WTC11 (cell line): ENCODE measurements at regions not wholly inside any gene's neighbourhood (a gene's known extent, or its start where the extent isn't known, plus 50 kb on each side); places are given as distances from the start of the nearest gene placed in this dataset.

ENCODE experiments used
- ATAC-seq: fragments of 200-7000 bp; cut with Tn5 transposase; 2 replicates; pipeline ENCODE4 v1.10.0; 2021; ENCODE audit warnings: mild to moderate bottlenecking, moderate library complexity
- CTCF ChIA-PET: fragments of 300-600 bp; sonication (Branson Sonifier 250); formaldehyde crosslinking; loops from one replicate; lab custom pipeline; 2021; ENCODE audit warnings: antibody characterized with exemption; lab: Charles Lee
- POLR2A ChIA-PET: fragments of 350-600 bp; sonication (Branson Sonifier 250); formaldehyde crosslinking; loops from one replicate; lab custom pipeline; 2021; ENCODE audit warnings: antibody characterized with exemption; lab: Charles Lee
- DNase-seq: peaks from one replicate; pipeline ENCODE4 v3.0.0; 2021; ENCODE audit warnings: low spot score
- H3K27ac Mint-ChIP-seq: 2 replicates; pipeline ENCODE4 v1.8.0; 2021; ENCODE audit warnings: mixed read lengths
- H3K27me3 Mint-ChIP-seq: 2 replicates; pipeline ENCODE4 v1.8.0; 2021; ENCODE audit warnings: low read depth, mild to moderate bottlenecking, moderate library complexity, mixed read lengths
- H3K36me3 Mint-ChIP-seq: 2 replicates; pipeline ENCODE4 v1.8.0; 2021; ENCODE audit warnings: mixed read lengths
- H3K4me1 Mint-ChIP-seq: 2 replicates; pipeline ENCODE4 v1.8.0; 2022; ENCODE audit warnings: mixed read lengths
- H3K4me3 Mint-ChIP-seq: 2 replicates; pipeline ENCODE4 v1.8.0; 2021; ENCODE audit warnings: mild to moderate bottlenecking, moderate library complexity, mixed read lengths
- H3K9me3 Mint-ChIP-seq: 2 replicates; pipeline ENCODE4 v1.8.0; 2021; ENCODE audit warnings: mixed read lengths
- ATF2 ChIP-seq: sonication (generic); formaldehyde crosslinking; IDR thresholded peaks from 2 replicates; pipeline ENCODE4 v1.8.1; 2022; ENCODE audit warnings: low read depth, missing genetic modification reagents, borderline replicate concordance
- ATF6 ChIP-seq: sonication (generic); formaldehyde crosslinking; IDR thresholded peaks from 2 replicates; pipeline ENCODE4 v1.8.1; 2023; ENCODE audit warnings: mild to moderate bottlenecking, missing genetic modification reagents
- CDX4 ChIP-seq: fragments of 250-450 bp; sonication (Bioruptor Pico); IDR thresholded peaks from 2 replicates; pipeline ENCODE4 v1.9.0; 2021; ENCODE audit warnings: moderate library complexity, mild to moderate bottlenecking, inconsistent platforms, borderline replicate concordance
- E2F4 ChIP-seq: sonication (generic); formaldehyde crosslinking; IDR thresholded peaks from 2 replicates; pipeline ENCODE4 v1.8.1; 2022; ENCODE audit warnings: low read depth, mild to moderate bottlenecking, moderate library complexity, missing genetic modification reagents, borderline replicate concordance
- ELF4 ChIP-seq: sonication (generic); formaldehyde crosslinking; IDR thresholded peaks from 2 replicates; pipeline ENCODE4 v1.8.1; 2022; ENCODE audit warnings: low read depth, mild to moderate bottlenecking, moderate library complexity, missing genetic modification reagents
- GTF2I ChIP-seq: fragments of 250-450 bp; sonication (Bioruptor Pico); conservative IDR thresholded peaks from 2 replicates; pipeline ENCODE4 v1.4.0; 2021; ENCODE audit warnings: mild to moderate bottlenecking
- HMGXB4 ChIP-seq: sonication (generic); formaldehyde crosslinking; IDR thresholded peaks from 2 replicates; pipeline ENCODE4 v1.8.1; 2023; ENCODE audit warnings: mild to moderate bottlenecking, moderate library complexity, missing genetic modification reagents
- MAX ChIP-seq: sonication (generic); formaldehyde crosslinking; IDR thresholded peaks from 2 replicates; pipeline ENCODE4 v1.8.0; 2022; ENCODE audit warnings: mild to moderate bottlenecking, missing genetic modification reagents
- MLX ChIP-seq: sonication (generic); formaldehyde crosslinking; IDR thresholded peaks from 2 replicates; pipeline ENCODE4 v1.8.1; 2023; ENCODE audit warnings: mild to moderate bottlenecking, missing genetic modification reagents, moderate library complexity
- NFE2L1 ChIP-seq: sonication (generic); formaldehyde crosslinking; IDR thresholded peaks from 2 replicates; pipeline ENCODE4 v1.8.1; 2023; ENCODE audit warnings: missing genetic modification reagents
- NR2C2 ChIP-seq: sonication (generic); formaldehyde crosslinking; IDR thresholded peaks from 2 replicates; pipeline ENCODE4 v1.8.0; 2022; ENCODE audit warnings: mild to moderate bottlenecking, missing genetic modification reagents
- OVOL2 ChIP-seq: fragments of 250-450 bp; sonication (Bioruptor Pico); IDR thresholded peaks from 2 replicates; pipeline ENCODE4 v1.9.0; 2021; ENCODE audit warnings: mild to moderate bottlenecking, borderline replicate concordance
- RELA ChIP-seq: sonication (generic); formaldehyde crosslinking; IDR thresholded peaks from 2 replicates; pipeline ENCODE4 v1.8.1; 2022; ENCODE audit warnings: missing genetic modification reagents, mild to moderate bottlenecking, borderline replicate concordance
- TP53 ChIP-seq: sonication (generic); formaldehyde crosslinking; IDR thresholded peaks from 2 replicates; pipeline ENCODE4 v1.8.1; 2023; ENCODE audit warnings: mild to moderate bottlenecking, missing genetic modification reagents
- ZNF121 ChIP-seq: sonication (generic); formaldehyde crosslinking; IDR thresholded peaks from 2 replicates; pipeline ENCODE4 v1.8.0; 2023; ENCODE audit warnings: missing genetic modification reagents
- ZNF425 ChIP-seq: fragments of 250-450 bp; sonication (Bioruptor Pico); conservative IDR thresholded peaks from 2 replicates; pipeline ENCODE4 v1.9.0; 2021; ENCODE audit warnings: mild to moderate bottlenecking
- ZSCAN18 ChIP-seq: fragments of 250-450 bp; sonication (Bioruptor Pico); IDR thresholded peaks from 2 replicates; pipeline ENCODE4 v2.1.2; 2022; ENCODE audit warnings: mild to moderate bottlenecking, moderate library complexity

- no peak for TF ChIP-seq MLX (CRISPR knock-in tag)
- TF ChIP-seq, all 79 proteins: peak for 0
These were observed 296.9 kb downstream of the FAM170A start (continued) for GRCh38 chr5:119926301-119926700.

GRCh38 chr5:119928974-119929373 lies 299.6 kb downstream of the FAM170A start:
- no peaks in the 10 kb centered on the region for H3K36me3 Mint-ChIP-seq
- H3K4me3 Mint-ChIP-seq = no peak overlapping the region
- POLR2A ChIA-PET = no interaction called here
- TF ChIP-seq CDX4 (CRISPR knock-in tag) (no peak), ELF4 (CRISPR knock-in tag) (no peak), MAX (no peak), ZNF121 (CRISPR knock-in tag) (no peak), ATF6 (CRISPR knock-in tag) (no peak), TP53 (CRISPR knock-in tag) (no peak), ZNF425 (no peak), NFE2L1 (CRISPR knock-in tag) (no peak), E2F4 (CRISPR knock-in tag) (no peak), NR2C2 (no peak), HMGXB4 (CRISPR knock-in tag) (no peak), OVOL2 (CRISPR knock-in tag) (no peak), ATF2 (CRISPR knock-in tag) (no peak), ZSCAN18 (CRISPR knock-in tag) (no peak), RELA (CRISPR knock-in tag) (no peak), GTF2I (CRISPR knock-in tag) (no peak)
- TF ChIP-seq, all 79 proteins: peak for 0
- H3K27me3 Mint-ChIP-seq = no peaks in the 10 kb centered on the region
- no peaks in the 10 kb centered on the region for H3K9me3 Mint-ChIP-seq
- H3K4me1 Mint-ChIP-seq = no peaks in the 10 kb centered on the region
- ATAC-seq (no peak), DNase-seq (no peak)
- CTCF ChIA-PET = no interaction called here
- no peak overlapping the region for H3K27ac Mint-ChIP-seq
